ENCODE measurements at regions not wholly inside any gene's neighbourhood (a gene's known extent, or its start where the extent isn't known, plus 50 kb on each side); places are given as distances from the start of the nearest gene placed in this dataset.

GRCh38 chr18:78295262-78295661, 684.4 kb upstream of the SALL3 start:
- TF ChIP-seq CTCF (IDR thresholded peaks at IDR 0.05; ENCODE audit: poor library complexity, severe bottlenecking) (no peak), POLR2AphosphoS5 (IDR thresholded peaks at IDR 0.05) (no peak), REST (IDR thresholded peaks at IDR 0.05; ENCODE audit: borderline replicate concordance) (no peak)
